NT2/D1 (cell line): ENCODE measurements at regions not wholly inside any gene's neighbourhood (a gene's known extent, or its start where the extent isn't known, plus 50 kb on each side); places are given as distances from the start of the nearest gene placed in this dataset.

Source experiments
- DNase-seq: peaks from one replicate; pipeline ENCODE4 v3.0.0-alpha.2; 2011; ENCODE audit warnings: low read depth, low spot score
- H3K27me3 ChIP-seq: 2 replicates; pipeline ENCODE4 v1.6.0; 2011; ENCODE audit warnings: mild to moderate bottlenecking; ENCODE audit not compliant: insufficient read length, insufficient read depth
- H3K36me3 ChIP-seq: 2 replicates; pipeline ENCODE4 v1.6.1; 2011; ENCODE audit warnings: mild to moderate bottlenecking, low read length, mixed read lengths; ENCODE audit not compliant: insufficient read depth, insufficient read length
- H3K4me1 ChIP-seq: 2 replicates; pipeline ENCODE4 v1.5.1; 2011; ENCODE audit not compliant: insufficient read depth, insufficient read length
- H3K4me3 ChIP-seq: 2 replicates; pipeline ENCODE4 v1.5.1; 2011; ENCODE audit warnings: low read depth; ENCODE audit not compliant: insufficient read length
- H3K9ac ChIP-seq: 2 replicates; pipeline ENCODE4 v1.6.0; 2011; ENCODE audit warnings: low read depth; ENCODE audit not compliant: insufficient read length
- H3K9me3 ChIP-seq: 2 replicates; pipeline ENCODE4 v1.5.1; 2011; ENCODE audit warnings: mild to moderate bottlenecking, low read length; ENCODE audit not compliant: insufficient read depth
- SUZ12 ChIP-seq: IDR thresholded peaks from 2 replicates; pipeline ENCODE4 v1.6.1; 2011; ENCODE audit not compliant: insufficient read length, insufficient read depth; ENCODE audit errors: extremely low read depth
- YY1 ChIP-seq: IDR thresholded peaks from 2 replicates; pipeline ENCODE4 v1.6.1; 2011; ENCODE audit not compliant: insufficient read length, insufficient read depth
- ZNF274 ChIP-seq: IDR thresholded peaks from 2 replicates; pipeline ENCODE4 v1.6.1; 2011; ENCODE audit warnings: mild to moderate bottlenecking, low read depth, low read length

DNA sequence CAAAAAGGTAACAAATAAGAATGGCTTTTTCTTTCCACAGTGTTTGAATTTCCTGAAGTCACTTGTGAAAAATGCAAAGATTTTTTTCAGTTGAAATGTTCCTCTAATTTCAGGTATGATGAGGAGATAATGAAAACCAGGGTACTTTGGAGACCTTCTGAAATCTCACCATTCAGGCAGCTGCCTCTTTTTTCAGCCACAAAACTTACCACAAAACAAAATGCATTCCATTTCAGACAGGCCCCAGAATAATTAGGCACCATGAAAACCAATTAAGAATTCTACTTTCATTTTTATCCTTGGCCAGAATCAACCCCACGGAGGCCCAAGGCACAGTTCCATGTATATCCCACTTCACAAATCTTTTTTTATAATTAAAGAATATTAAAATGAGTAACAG is 880.3 kb upstream of the ACVR2A start:
- Histone ChIP-seq H3K9me3 (peaks cover 10% of the 10 kb centered on the region), H3K9ac (no peak overlapping the region), H3K4me3 (no peak overlapping the region), H3K36me3 (no peaks in the 10 kb centered on the region), H3K27me3 (no peaks in the 10 kb centered on the region), H3K4me1 (no peaks in the 10 kb centered on the region)
- TF ChIP-seq SUZ12 (no peak), ZNF274 (no peak), YY1 (no peak)
- no peak for DNase-seq

- H3K9me3 ChIP-seq, result no peaks in the 10 kb centered on the region
- H3K4me3 ChIP-seq, result no peak overlapping the region
- no peaks in the 10 kb centered on the region for H3K27me3 ChIP-seq
- H3K36me3 ChIP-seq, result no peaks in the 10 kb centered on the region
- TF ChIP-seq YY1 (no peak), SUZ12 (no peak), ZNF274 (no peak)
- no peaks in the 10 kb centered on the region for H3K4me1 ChIP-seq
- DNase-seq, result no peak
- no peak overlapping the region for H3K9ac ChIP-seq
Observed at GRCh38 chr2:146954544-146954943, 890.3 kb upstream of the ACVR2A start.

GRCh38 chr2:146952696-146953095 is 892.1 kb upstream of the ACVR2A start:
- no peaks in the 10 kb centered on the region for H3K4me1 ChIP-seq
- no peaks in the 10 kb centered on the region for H3K27me3 ChIP-seq
- no peak for DNase-seq
- no peak overlapping the region for H3K4me3 ChIP-seq
- no peaks in the 10 kb centered on the region for H3K36me3 ChIP-seq
- H3K9ac ChIP-seq, result no peak overlapping the region
- H3K9me3 ChIP-seq, result no peaks in the 10 kb centered on the region
- TF ChIP-seq YY1 (no peak), SUZ12 (no peak), ZNF274 (no peak)

- no peak overlapping the region for H3K9ac ChIP-seq
- H3K4me1 ChIP-seq, result no peaks in the 10 kb centered on the region
- no peak for DNase-seq
- no peak for TF ChIP-seq YY1
- H3K36me3 ChIP-seq, result no peaks in the 10 kb centered on the region
- H3K4me3 ChIP-seq, result no peak overlapping the region
- no peaks in the 10 kb centered on the region for H3K9me3 ChIP-seq
- H3K27me3 ChIP-seq, result no peaks in the 10 kb centered on the region
Observed at GRCh38 chr2:146950911-146951310, 893.9 kb upstream of the ACVR2A start.

- DNase-seq, result no peak
- Histone ChIP-seq H3K9ac (no peak overlapping the region), H3K27me3 (no peaks in the 10 kb centered on the region), H3K4me1 (no peaks in the 10 kb centered on the region), H3K9me3 (no peaks in the 10 kb centered on the region), H3K36me3 (no peaks in the 10 kb centered on the region), H3K4me3 (no peak overlapping the region)
- TF ChIP-seq SUZ12, result no peak
Observed at GRCh38 chr2:146950361-146950760, 894.5 kb upstream of the ACVR2A start.

GRCh38 chr2:146949400-146949799 is 895.4 kb upstream of the ACVR2A start:
- Histone ChIP-seq H3K36me3 (no peaks in the 10 kb centered on the region), H3K4me1 (no peaks in the 10 kb centered on the region), H3K27me3 (no peaks in the 10 kb centered on the region), H3K4me3 (no peak overlapping the region), H3K9me3 (no peaks in the 10 kb centered on the region), H3K9ac (no peak overlapping the region)
- no peak for DNase-seq
- TF ChIP-seq ZNF274, result no peak
- no peak for TF ChIP-seq SUZ12
- TF ChIP-seq YY1, result no peak

DNA sequence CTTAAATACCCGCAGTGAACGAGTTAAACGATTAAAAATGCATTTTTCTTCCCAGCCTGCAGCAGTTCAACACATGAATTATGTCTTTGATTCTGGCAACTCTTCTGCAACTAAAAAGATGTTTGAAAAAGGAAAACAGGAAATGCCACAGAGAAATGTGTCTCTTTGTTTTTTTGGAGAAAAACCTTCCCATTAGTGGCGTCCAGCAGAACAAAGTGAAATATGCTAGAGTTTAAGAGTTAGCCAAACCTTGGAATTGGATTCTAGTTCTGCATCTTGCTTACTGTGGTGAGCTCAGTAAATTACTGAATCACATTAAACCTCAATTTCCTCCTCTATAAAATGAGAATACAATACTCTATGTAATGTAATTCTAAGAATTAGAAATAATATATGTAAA is 900.2 kb upstream of the ACVR2A start:
- Histone ChIP-seq H3K9ac (no peak overlapping the region), H3K36me3 (no peaks in the 10 kb centered on the region), H3K4me1 (no peaks in the 10 kb centered on the region), H3K9me3 (no peaks in the 10 kb centered on the region), H3K27me3 (no peaks in the 10 kb centered on the region), H3K4me3 (no peak overlapping the region)
- TF ChIP-seq SUZ12, result no peak
- DNase-seq, result no peak

GRCh38 chr2:146939991-146940685 is 904.7 kb upstream of the ACVR2A start:
- Histone ChIP-seq H3K27me3 (no peaks in the 10 kb centered on the region), H3K36me3 (no peaks in the 10 kb centered on the region), H3K4me1 (no peaks in the 10 kb centered on the region), H3K9me3 (no peaks in the 10 kb centered on the region), H3K4me3 (no peak overlapping the region), H3K9ac (no peak overlapping the region)
- TF ChIP-seq ZNF274 (no peak), YY1 (no peak), SUZ12 (no peak)
- no peak for DNase-seq
